Smooth muscle cell (in vitro differentiated cells): ENCODE measurements at regions not wholly inside any gene's neighbourhood (a gene's known extent, or its start where the extent isn't known, plus 50 kb on each side); places are given as distances from the start of the nearest gene placed in this dataset.

Source experiments
- DNase-seq: peaks from one replicate; lab custom pipeline; 2025; ENCODE audit not compliant: unreplicated experiment; lab: John Stamatoyannopoulos, UW
- H2AFZ ChIP-seq: fragments of 200-600 bp; sonication (generic); 2 replicates; pipeline ENCODE4 v1.6.0; 2016; ENCODE audit warnings: antibody characterized with exemption, low read depth, mild to moderate bottlenecking
- H3F3A ChIP-seq: fragments of 200-600 bp; sonication (generic); 2 replicates; pipeline ENCODE4 v1.6.0; 2017; ENCODE audit warnings: antibody characterized with exemption, low read depth
- H3K27ac ChIP-seq: fragments of 200-600 bp; sonication (generic); 2 replicates; pipeline ENCODE4 v1.5.1; 2016; ENCODE audit warnings: low read depth, mild to moderate bottlenecking
- H3K27me3 ChIP-seq: fragments of 200-600 bp; sonication (generic); 2 replicates; pipeline ENCODE4 v1.6.1; 2016; ENCODE audit warnings: low read depth, mild to moderate bottlenecking
- H3K36me3 ChIP-seq: fragments of 200-600 bp; sonication (generic); 2 replicates; pipeline ENCODE4 v1.5.1; 2016; ENCODE audit warnings: low read depth
- H3K4me1 ChIP-seq: fragments of 200-600 bp; sonication (generic); 2 replicates; pipeline ENCODE4 v1.5.1; 2016; ENCODE audit warnings: low read depth
- H3K4me2 ChIP-seq: fragments of 200-600 bp; sonication (generic); 2 replicates; pipeline ENCODE4 v1.6.0; 2016; ENCODE audit warnings: mild to moderate bottlenecking
- H3K4me3 ChIP-seq: fragments of 200-600 bp; sonication (generic); 2 replicates; pipeline ENCODE4 v1.5.1; 2016; ENCODE audit warnings: mild to moderate bottlenecking
- H3K79me2 ChIP-seq: fragments of 200-600 bp; sonication (generic); 2 replicates; pipeline ENCODE4 v1.6.0; 2016; ENCODE audit warnings: low read depth, mild to moderate bottlenecking
- H3K9ac ChIP-seq: fragments of 200-600 bp; sonication (generic); 2 replicates; pipeline ENCODE4 v1.6.0; 2016; ENCODE audit warnings: low read depth
- H3K9me3 ChIP-seq: fragments of 200-600 bp; sonication (generic); replicated peaks from 2 replicates; pipeline ENCODE4 v1.5.1; 2016; ENCODE audit warnings: low read depth
- H4K20me1 ChIP-seq: fragments of 200-600 bp; sonication (generic); 2 replicates; pipeline ENCODE4 v1.6.0; 2016; ENCODE audit warnings: low read depth
- WGBS: methylation state at CpG from one replicate; pipeline ENCODE4 v1.1.7; 2016; ENCODE audit warnings: low lambda C conversion rate; 5-methylcytosine and 5-hydroxymethylcytosine counted together
- TF ChIP-seq, protein P1 (sequence below): fragments of 200-600 bp; sonication (generic); IDR thresholded peaks from 2 replicates; pipeline ENCODE4 v1.5.1; 2017; ENCODE audit warnings: borderline replicate concordance, mild to moderate bottlenecking, antibody characterized with exemption; ENCODE audit not compliant: insufficient read depth, poor library complexity, severe bottlenecking

DNA sequence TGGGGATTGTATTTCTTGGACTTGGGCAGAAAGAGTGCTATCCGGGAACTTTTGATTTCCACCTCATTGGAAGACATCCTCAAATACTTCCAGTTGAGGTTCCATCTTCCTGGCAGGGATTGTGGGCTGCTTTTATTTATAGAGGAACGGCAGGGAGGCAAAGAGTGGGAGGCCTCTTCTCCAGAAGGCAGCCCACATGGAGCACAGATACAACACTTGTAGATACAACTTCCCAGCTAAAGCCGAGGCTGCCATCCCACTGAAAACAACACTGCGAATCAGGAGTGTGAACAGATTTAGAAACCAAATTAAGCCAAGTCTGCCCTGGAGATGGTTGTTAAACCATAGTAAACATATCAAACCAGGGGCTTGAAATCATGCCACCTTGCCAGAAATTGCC is 212.8 kb upstream of the PPARGC1A start:
- WGBS: 77% methylated on average over 4 of the region's 4 CpGs
- no peaks in the 10 kb centered on the region for H3K79me2 ChIP-seq
- TF ChIP-seq, protein P1, sequence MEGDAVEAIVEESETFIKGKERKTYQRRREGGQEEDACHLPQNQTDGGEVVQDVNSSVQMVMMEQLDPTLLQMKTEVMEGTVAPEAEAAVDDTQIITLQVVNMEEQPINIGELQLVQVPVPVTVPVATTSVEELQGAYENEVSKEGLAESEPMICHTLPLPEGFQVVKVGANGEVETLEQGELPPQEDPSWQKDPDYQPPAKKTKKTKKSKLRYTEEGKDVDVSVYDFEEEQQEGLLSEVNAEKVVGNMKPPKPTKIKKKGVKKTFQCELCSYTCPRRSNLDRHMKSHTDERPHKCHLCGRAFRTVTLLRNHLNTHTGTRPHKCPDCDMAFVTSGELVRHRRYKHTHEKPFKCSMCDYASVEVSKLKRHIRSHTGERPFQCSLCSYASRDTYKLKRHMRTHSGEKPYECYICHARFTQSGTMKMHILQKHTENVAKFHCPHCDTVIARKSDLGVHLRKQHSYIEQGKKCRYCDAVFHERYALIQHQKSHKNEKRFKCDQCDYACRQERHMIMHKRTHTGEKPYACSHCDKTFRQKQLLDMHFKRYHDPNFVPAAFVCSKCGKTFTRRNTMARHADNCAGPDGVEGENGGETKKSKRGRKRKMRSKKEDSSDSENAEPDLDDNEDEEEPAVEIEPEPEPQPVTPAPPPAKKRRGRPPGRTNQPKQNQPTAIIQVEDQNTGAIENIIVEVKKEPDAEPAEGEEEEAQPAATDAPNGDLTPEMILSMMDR: no peak

DNA sequence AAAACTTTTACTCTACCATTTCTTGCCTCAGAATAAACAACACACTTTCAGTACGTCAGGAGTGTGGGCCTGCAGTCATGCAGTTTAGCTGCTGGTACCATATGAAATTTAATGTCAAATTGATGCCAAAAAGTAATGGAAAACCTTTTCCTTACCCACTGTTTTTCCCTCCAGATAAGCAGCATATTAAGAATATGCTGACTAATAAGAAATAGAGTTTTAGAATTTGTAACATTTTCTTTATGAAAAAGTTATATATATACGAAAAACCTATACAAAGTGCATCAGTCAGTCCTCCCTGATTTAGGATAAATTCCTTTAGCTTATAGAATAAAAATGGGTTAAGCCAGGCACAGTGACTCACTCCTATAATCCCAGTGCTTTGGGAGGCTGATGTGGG is 206.8 kb upstream of the PPARGC1A start:
- no peak overlapping the region for H2AFZ ChIP-seq
- H3F3A ChIP-seq: no peaks in the 10 kb centered on the region
- TF ChIP-seq, protein P1: no peak
- no peak overlapping the region for H3K27ac ChIP-seq
- H3K9ac ChIP-seq: no peak overlapping the region
- no peaks in the 10 kb centered on the region for H4K20me1 ChIP-seq
- 81% methylated on average over 2 of the region's 2 CpGs for WGBS
- H3K79me2 ChIP-seq: no peaks in the 10 kb centered on the region
- H3K9me3 ChIP-seq: no peaks in the 10 kb centered on the region
- H3K4me2 ChIP-seq: no peak overlapping the region
- H3K36me3 ChIP-seq: no peaks in the 10 kb centered on the region
- no peak overlapping the region for H3K4me3 ChIP-seq
- H3K27me3 ChIP-seq: no peaks in the 10 kb centered on the region
- DNase-seq: no peak
- no peaks in the 10 kb centered on the region for H3K4me1 ChIP-seq

More for the DNA sequence above, 212.8 kb upstream of the PPARGC1A start:
- Histone ChIP-seq H3K9ac (no peak overlapping the region), H3K4me2 (no peak overlapping the region), H3K27ac (no peak overlapping the region), H3K4me1 (peaks cover 15% of the 10 kb centered on the region), H4K20me1 (no peaks in the 10 kb centered on the region), H3K36me3 (no peaks in the 10 kb centered on the region), H3F3A (peaks cover 15% of the 10 kb centered on the region), H2AFZ (no peak overlapping the region), H3K27me3 (no peaks in the 10 kb centered on the region), H3K9me3 (no peaks in the 10 kb centered on the region), H3K4me3 (no peak overlapping the region)
- no peak for DNase-seq

DNA sequence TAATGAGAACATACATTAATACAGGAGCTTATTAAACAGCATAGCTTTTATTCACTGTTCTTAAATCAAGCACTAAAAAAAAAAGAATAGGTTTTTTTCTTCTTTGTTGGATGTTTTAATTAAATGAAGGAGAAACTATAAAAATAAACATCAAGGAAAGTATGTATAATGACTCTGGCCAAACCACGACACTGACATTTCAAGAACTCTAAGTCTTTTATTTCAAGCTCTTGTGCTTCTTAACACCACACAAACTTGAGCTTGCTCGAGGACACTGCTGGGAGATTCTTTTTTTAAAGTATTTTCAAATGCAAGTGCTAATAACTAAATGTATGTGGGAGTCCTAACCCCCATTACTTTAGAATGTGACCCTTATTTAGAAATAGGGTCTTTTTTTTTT is 204.9 kb upstream of the PPARGC1A start:
- WGBS: 63% methylated on average over 2 of the region's 2 CpGs

DNA sequence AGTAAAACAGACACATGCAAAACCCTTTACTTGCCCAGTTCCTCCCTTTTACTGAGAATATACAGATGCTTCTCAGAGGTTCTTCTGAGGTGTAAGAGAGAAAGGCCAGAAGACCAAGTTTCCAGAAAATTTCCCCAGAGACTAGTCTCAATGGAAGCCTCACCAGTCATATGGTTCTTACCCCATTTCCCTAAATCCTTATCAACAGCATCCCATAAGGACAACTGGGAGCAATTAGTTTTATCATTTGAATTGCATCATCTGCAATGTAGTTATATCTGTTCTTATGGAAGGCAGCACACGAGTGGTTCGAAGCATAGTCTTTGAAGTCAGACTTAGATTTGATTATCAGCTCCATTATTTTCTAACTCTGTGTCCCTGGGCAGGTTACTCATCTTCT is 203.6 kb upstream of the PPARGC1A start:
- 32% methylated on average over 2 of the region's 2 CpGs for WGBS
- no peaks in the 10 kb centered on the region for H4K20me1 ChIP-seq
- no peak overlapping the region for H2AFZ ChIP-seq
- no peaks in the 10 kb centered on the region for H3K79me2 ChIP-seq
- TF ChIP-seq, protein P1: no peak
- no peaks in the 10 kb centered on the region for H3K4me1 ChIP-seq
- H3K27ac ChIP-seq: no peak overlapping the region
- no peak overlapping the region for H3K4me3 ChIP-seq
- no peaks in the 10 kb centered on the region for H3K9me3 ChIP-seq
- no peaks in the 10 kb centered on the region for H3F3A ChIP-seq
- DNase-seq: no peak
- no peak overlapping the region for H3K9ac ChIP-seq
- no peaks in the 10 kb centered on the region for H3K27me3 ChIP-seq
- H3K36me3 ChIP-seq: no peaks in the 10 kb centered on the region
- no peak overlapping the region for H3K4me2 ChIP-seq

More for the DNA sequence above, 204.9 kb upstream of the PPARGC1A start:
- DNase-seq: no peak
- TF ChIP-seq, protein P1: no peak
- H3K27me3 ChIP-seq: no peaks in the 10 kb centered on the region
- no peak overlapping the region for H3K4me3 ChIP-seq
- H3K9ac ChIP-seq: no peak overlapping the region
- H3K79me2 ChIP-seq: no peaks in the 10 kb centered on the region
- H2AFZ ChIP-seq: no peak overlapping the region
- no peak overlapping the region for H3K27ac ChIP-seq
- no peaks in the 10 kb centered on the region for H3F3A ChIP-seq
- no peaks in the 10 kb centered on the region for H4K20me1 ChIP-seq
- H3K4me2 ChIP-seq: no peak overlapping the region
- no peaks in the 10 kb centered on the region for H3K36me3 ChIP-seq
- H3K4me1 ChIP-seq: no peaks in the 10 kb centered on the region
- no peaks in the 10 kb centered on the region for H3K9me3 ChIP-seq
